Daoy (cell line): ENCODE measurements at regions not wholly inside any gene's neighbourhood (a gene's known extent, or its start where the extent isn't known, plus 50 kb on each side); places are given as distances from the start of the nearest gene placed in this dataset.

ENCODE experiments used
- DNase-seq: peaks from one replicate; pipeline ENCODE4 v3.0.0-alpha.2; 2015; ENCODE audit warnings: low read depth

DNA sequence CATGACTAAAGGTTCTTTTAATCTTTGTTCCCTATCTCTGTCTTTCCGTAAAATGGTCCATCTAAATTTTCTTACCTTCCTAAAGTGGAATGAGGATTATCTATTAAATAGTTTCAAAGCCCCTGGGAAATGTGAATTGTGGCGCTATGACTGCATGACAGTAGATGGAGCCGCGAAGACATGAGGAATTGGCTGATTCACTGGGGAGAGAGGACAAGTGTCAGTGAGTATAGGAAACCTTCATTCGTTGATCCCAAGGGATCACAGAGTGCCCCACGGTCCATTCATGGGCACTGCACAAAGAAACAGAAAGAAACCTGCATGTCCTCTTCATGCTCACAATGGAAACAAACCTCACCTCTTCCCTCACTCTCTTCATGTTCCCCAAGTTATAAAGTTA, 479.3 kb upstream of the BTBD3 start:
- DNase-seq, result no peak

- no peak for DNase-seq
Observed at GRCh38 chr20:11443382-11444119, 474.1 kb upstream of the BTBD3 start.

DNA sequence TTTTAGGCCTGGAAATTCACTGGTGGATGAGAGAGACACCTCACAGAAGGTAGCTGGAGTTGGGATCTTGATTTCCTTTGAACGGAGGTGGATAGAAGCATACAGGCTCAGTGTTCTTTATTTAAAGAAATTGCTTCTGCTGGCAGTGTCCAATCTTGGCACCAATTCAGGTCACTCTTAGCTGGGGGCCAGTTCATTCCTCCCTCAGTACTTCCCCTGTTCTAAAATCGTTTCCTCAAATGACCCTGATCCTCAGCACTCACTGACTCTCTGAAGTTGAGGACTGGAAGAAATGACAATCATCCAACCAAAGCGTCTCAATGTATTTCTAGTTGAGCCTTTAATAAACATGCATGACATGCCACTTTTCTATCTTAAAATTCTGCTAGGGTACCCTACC, 472.5 kb upstream of the BTBD3 start:
- no peak for DNase-seq

- no peak for DNase-seq
Observed at GRCh38 chr20:11445891-11446290, 471.8 kb upstream of the BTBD3 start.

GRCh38 chr20:11447371-11448100, 470.2 kb upstream of the BTBD3 start:
- no peak for DNase-seq

DNA sequence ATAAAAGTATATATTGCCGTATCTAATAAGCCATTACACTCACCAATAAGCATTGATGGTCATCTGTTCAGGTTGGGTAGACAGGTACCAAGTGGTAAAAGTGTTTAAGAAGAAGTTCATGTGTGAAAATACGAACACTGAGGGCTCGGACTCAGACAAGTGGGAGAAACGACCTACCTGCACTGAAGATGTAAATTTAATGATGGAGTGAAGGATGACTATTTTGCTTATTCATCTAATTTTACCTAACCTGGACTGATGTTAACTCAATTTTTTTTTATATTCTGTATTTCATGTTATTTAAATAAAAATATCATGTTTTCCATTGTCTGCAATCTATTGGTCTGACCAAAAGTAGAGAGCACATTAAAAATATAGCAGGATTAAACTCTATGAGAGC, 469.1 kb upstream of the BTBD3 start:
- DNase-seq, result no peak

DNA sequence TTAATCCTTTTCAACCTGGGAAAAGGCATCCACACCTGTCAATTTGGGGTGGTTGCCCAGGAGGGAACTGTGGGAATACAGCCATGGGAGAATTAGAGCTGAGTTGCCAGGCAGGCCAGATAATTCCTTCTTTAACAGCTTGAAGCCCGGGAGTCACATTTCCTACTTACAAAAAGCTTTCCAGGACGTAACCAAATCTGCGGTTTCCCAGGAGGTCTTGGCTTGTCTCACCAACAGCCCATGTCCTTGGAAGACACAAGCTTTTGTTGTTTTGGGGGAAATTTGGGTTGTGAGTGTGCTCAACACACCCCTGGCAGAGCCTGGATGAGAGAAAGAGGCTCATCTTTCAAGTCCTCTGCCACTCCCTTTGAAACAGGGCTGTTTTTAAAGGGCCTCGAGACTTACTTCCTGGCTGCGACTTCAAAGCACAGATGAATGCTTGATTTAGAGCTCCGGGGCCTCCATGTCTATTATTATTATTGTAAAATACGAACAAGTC, 465.9 kb upstream of the BTBD3 start:
- peak; percentile 54 for DNase-seq

DNA sequence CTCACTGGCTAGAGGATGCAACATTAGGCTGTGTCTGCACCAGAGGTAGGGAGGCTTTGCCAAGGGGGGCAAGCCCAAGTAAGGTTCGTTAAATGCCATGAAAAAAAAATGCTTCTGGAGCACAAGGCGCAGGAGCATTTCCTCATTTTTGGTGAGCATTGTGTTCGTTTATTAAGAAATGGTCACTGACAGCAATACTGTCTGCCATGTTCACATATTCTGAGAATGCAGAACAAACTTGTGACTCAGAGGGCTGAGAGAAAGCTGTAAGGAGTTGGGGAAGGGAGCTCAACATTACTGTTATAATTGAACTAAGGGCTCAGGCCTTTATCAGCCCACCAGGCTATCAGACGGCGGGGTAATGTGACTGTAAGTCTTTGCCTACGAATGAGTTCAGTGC, 465.4 kb upstream of the BTBD3 start:
- DNase-seq, result peak; percentile 28

DNA sequence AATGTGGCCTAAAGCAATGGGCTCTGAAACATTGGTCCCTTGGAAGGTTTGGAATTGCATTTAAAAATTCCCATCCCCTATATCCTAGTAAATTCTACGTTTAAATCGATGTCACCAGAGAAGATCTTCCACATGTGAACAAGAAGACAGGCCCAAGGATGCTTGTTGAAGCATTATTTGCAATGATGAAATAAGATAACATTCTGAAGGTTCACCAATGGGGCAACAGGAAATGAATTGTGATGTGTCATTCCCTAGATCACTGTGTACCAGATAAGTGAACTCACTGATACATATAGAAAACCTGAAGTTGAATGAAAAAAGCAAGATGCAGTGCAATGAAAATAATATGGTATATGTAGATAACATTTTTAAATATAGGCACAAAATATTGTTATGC, 464.3 kb upstream of the BTBD3 start:
- DNase-seq, result peak; percentile 58

DNA sequence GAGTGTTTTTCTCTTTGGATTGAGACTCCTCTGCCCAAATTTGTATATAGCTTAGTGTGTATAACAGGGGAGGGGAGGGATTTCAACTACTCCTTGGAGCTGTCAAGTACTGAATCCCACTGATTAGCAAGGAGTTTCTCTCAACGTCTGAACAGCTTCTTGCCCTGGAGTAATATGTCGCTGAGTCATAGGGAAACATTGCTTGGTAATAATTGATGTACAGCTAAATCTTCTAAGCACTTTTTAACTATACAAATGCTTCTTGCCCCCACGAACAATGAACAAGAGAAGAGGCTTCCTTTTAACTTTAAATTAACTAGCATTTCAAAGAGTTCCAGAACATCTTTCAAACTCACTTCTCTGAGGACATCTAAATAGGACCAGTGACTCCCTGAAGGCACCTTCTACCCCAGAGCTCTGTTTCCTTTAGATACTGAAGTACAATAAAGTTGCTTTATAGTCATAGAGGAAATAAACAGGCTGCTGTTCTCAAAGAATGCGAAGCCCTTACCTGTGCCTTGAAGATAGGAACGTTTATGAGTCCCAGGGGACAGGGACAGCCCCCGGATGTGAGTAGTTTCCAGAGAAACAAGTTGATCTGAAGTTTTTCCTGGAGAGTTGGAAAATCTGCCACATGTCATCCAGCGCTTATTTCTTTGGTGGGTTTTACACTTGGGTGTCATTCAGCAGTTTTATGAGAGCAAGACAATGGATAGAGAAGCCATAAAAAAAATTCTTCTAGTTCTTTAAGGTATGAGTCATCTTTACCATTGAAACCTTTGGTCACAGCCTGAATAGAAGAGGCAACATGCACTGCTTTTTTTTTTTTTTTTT, 462.5 kb upstream of the BTBD3 start:
- peak; percentile 77 for DNase-seq

- DNase-seq, result peak; percentile 46
Observed at GRCh38 chr20:11457488-11457887, 460.2 kb upstream of the BTBD3 start.

DNA sequence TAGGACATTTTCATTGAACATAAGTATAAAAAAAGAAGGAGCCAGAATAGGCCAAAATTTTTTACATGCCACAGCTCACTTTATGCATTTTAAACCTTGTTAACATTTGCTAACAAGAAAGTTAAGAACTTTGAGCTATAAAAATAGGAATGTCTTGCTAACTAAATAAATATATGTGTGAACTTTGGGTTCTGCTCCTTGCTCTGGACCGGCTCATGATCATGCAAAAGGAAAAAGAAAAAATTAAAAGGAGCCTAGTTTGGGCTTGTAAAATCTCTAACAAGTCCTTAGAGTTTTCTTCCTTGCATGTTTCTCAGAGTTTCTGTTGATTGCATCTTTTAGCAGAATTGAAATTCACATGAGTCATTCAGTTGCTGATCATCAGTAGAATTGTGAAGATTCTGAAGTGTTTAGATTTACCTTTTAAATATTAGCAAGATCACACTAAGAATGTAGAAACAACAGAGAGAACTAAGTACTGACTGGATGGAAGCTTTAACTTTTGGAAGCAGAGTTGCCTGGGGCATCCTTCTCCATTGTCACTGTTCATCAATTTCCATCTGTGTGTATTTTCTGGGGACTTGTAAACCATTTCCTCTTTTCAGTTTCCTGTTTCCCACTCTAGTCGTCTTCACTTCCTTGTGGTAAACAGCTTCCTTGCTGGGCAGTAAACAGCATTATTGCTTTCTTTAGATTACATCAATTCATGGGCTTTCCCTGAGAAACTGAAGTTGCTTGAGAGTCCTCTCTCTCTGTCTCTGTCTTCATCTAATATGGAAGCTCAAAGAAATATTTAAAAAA, 458.4 kb upstream of the BTBD3 start:
- DNase-seq, result no peak

DNA sequence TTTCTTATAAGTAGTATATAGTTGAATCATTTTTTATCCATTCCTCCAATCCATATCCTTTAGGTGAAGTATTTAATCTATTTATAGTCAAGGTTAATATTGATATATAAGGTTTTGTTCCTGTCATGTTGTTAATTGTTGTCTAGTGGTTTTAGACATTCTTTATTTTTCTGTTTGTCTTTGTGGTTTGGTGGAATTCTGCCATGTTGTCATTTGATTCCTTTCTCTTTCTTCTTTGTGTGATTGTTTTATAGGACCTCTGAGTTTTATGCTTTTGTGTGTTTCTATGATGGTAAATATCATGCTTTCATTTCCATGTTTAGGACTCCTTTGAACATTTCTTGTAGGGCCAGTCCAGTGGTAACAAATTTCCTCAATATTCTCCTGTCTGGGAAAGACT, 450.3 kb upstream of the BTBD3 start:
- no peak for DNase-seq

GRCh38 chr20:11468880-11469279, 448.8 kb upstream of the BTBD3 start:
- no peak for DNase-seq

- no peak for DNase-seq
Observed at GRCh38 chr20:11469795-11470435, 447.8 kb upstream of the BTBD3 start.

- no peak for DNase-seq
Observed at GRCh38 chr20:11473983-11474382, 443.7 kb upstream of the BTBD3 start.

DNA sequence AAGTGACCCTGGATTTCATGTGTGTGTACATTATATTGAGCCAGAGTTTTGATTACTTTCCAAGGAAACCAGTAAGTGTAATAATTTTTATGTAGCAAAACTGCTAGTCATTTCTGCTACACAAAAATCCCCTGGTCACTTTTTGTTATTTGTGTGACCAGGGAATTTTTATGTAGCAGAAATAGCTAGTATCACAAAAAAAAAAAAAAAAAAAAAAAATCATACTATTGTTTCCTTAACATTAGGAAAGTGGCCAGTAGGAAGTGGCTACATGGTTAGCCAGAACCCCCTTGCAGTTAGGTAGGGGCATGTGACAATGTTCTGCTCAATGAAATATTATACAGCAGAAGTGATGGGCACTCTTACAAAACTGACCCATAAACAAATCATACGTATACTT, 434.0 kb upstream of the BTBD3 start:
- no peak for DNase-seq

- no peak for DNase-seq
Observed at GRCh38 chr20:11484479-11484878, 433.2 kb upstream of the BTBD3 start.

- no peak for DNase-seq
Observed at GRCh38 chr20:11492386-11492785, 425.3 kb upstream of the BTBD3 start.

DNA sequence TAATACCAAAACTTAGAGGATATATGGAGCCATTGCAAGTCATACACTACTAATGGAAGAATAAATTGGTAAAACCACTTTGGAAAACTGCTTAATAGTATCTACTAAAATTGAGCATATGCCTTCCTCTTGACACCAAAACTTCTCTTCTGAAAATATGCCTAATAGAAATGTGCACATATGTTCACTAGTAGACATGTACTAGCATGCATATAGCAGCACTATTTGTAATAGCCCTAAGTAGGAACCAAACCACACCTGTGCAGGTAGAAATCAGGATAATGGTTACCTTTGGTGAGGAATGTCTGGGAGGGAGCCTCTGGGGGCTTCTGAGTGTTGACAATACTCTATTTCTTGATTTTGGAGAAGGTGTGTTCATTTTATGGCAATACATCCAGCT, 424.8 kb upstream of the BTBD3 start:
- no peak for DNase-seq

DNA sequence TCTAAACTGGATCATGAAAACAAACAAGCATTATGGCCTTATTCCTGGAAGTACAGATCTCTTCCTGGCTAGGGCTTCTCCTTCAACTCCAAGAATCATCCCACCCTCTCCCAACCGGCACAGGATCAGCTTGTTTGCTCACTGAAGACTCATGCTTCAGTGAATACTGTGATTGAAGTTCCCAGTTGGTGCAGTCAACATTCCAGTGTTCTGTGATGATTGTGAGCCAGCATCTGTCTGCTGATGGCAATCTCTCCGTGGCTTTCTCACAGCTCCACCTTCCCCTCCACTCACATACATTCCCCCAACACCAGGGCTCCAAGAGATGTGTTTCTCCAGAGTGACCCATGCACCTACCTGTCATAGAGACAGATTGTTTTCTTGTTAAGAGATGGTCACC, 421.3 kb upstream of the BTBD3 start:
- DNase-seq, result no peak
